ENCODE measurements at regions not wholly inside any gene's neighbourhood (a gene's known extent, or its start where the extent isn't known, plus 50 kb on each side); places are given as distances from the start of the nearest gene placed in this dataset.

DNA sequence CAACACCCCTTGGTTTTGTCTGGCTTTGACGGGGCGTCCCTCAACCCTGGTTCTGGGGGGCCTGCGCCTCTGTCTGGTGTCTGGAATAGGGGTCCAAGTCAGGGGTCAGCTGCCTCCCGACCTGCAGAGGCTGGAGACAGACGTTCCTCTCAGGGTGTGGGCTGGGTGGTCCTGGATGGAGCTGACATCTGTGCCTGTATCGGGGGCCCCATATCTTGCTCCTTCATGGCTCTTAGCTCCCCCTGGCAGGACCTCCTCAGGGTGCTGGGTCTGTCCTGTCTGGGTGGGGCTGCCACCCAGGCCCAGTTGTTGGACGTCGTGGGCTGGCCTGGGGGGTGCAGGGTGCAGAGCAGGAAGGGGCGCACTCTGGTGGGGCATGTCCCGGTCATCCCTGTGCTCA is 374.8 kb downstream of the TMEM121 start:
- no peak overlapping the region for H4K91ac ChIP-seq (replicated peaks; ENCODE audit: insufficient read length, low read length)
- peaks cover 64 to 95% of the 10 kb centered on the region in 2 experiments for H3K9me3 ChIP-seq (ENCODE audit: insufficient read depth in 2 of 2, low read depth in 1 of 2, low read length in 1 of 2)
- DNase-seq (ENCODE audit: low read depth in 1 of 2, low spot score in 2 of 2) = no peak

More for the DNA sequence above, 374.8 kb downstream of the TMEM121 start:
- FAIRE-seq = no peak
- Histone ChIP-seq H3K9ac (replicated peaks in 1 of 4; ENCODE audit: extremely low read depth in 1 of 4, low read depth in 3 of 4, low read length in 3 of 4) (no peak overlapping the region), H2BK5ac (ENCODE audit: low read depth, low read length) (no peak overlapping the region), H4K20me1 (replicated peaks in 1 of 2; ENCODE audit: control insufficient read depth in 1 of 2, insufficient read depth in 2 of 2, low read length in 2 of 2) (no peaks in the 10 kb centered on the region), H3K18ac (ENCODE audit: extremely low read depth, low read length) (no peak overlapping the region), H3K4me1 (replicated peaks in 1 of 4; ENCODE audit: control insufficient read depth in 3 of 4, insufficient read depth in 4 of 4, low read length in 3 of 4) (no peaks in the 10 kb centered on the region), H3K4me3 (ENCODE audit: extremely low read depth in 1 of 4, insufficient read depth in 2 of 4, low read depth in 3 of 4, low read length in 4 of 4) (no peak overlapping the region), H3K27me3 (replicated peaks in 1 of 4; ENCODE audit: control insufficient read depth in 3 of 4, extremely low read depth in 1 of 4, insufficient read depth in 3 of 4, low read length in 3 of 4) (no peaks in the 10 kb centered on the region), H2AK5ac (ENCODE audit: low read depth, low read length) (no peak overlapping the region), H2BK20ac (ENCODE audit: low read length) (no peak overlapping the region), H4K5ac (ENCODE audit: insufficient read length, low read depth, low read length) (no peak overlapping the region), H2BK12ac (ENCODE audit: low read depth, low read length) (no peak overlapping the region), H3K79me2 (ENCODE audit: control insufficient read depth in 1 of 2, insufficient read depth in 2 of 2, low read length in 2 of 2) (no peaks in the 10 kb centered on the region), H3K56ac (replicated peaks; ENCODE audit: insufficient read length, low read depth, low read length) (no peak overlapping the region), H3K27ac (ENCODE audit: low read depth, low read length) (no peak overlapping the region), H3K79me1 (ENCODE audit: low read depth, low read length) (no peaks in the 10 kb centered on the region), H3K4me2 (ENCODE audit: insufficient read depth in 1 of 2, low read depth in 2 of 2, low read length in 2 of 2) (no peak overlapping the region), H3K23ac (ENCODE audit: insufficient read length) (no peak overlapping the region), H2AFZ (ENCODE audit: low read length) (no peak overlapping the region), H2BK120ac (replicated peaks; ENCODE audit: low read depth, low read length) (no peak overlapping the region), H3K4ac (replicated peaks; ENCODE audit: insufficient read length, low read depth, low read length) (no peak overlapping the region), H2BK15ac (ENCODE audit: low read length) (no peak overlapping the region), H3K23me2 (ENCODE audit: low read depth, low read length) (no peaks in the 10 kb centered on the region), H4K8ac (ENCODE audit: extremely low read depth, insufficient read depth, low read length) (no peak overlapping the region), H3K36me3 (ENCODE audit: control insufficient read depth in 2 of 4, insufficient read depth in 4 of 4, low read length in 3 of 4) (no peaks in the 10 kb centered on the region), H3K14ac (ENCODE audit: insufficient read length) (no peak overlapping the region)
- CTCF ChIA-PET (ENCODE audit: partially characterized antibody) = no interaction called here
- POLR2A ChIA-PET (ENCODE audit: partially characterized antibody) = no interaction called here
- WGBS, 2 experiments (ENCODE audit: extremely low coverage in 1 of 2, insufficient coverage in 1 of 2, insufficient read length in 1 of 2, insufficient replicate concordance in 2 of 2, low coverage in 1 of 2, low lambda C conversion rate in 2 of 2, missing lambda C conversion rate in 1 of 2) = 80% methylated on average over 2 of the region's 10 CpGs; no CpG with 5 or more reads in 1 of the 2 experiments
- TF ChIP-seq ZNF274 (IDR thresholded peaks at IDR 0.05; ENCODE audit: borderline replicate concordance, extremely low read depth, low read length) = no peak

Measured in H1 (cell line).